ENCODE measurements at regions not wholly inside any gene's neighbourhood (a gene's known extent, or its start where the extent isn't known, plus 50 kb on each side); places are given as distances from the start of the nearest gene placed in this dataset.
"Not testable (repeated sequence)": the region's sequence is repeated elsewhere in the genome, so short reads cannot be mapped to it uniquely, and the experiment has no call there.

DNA sequence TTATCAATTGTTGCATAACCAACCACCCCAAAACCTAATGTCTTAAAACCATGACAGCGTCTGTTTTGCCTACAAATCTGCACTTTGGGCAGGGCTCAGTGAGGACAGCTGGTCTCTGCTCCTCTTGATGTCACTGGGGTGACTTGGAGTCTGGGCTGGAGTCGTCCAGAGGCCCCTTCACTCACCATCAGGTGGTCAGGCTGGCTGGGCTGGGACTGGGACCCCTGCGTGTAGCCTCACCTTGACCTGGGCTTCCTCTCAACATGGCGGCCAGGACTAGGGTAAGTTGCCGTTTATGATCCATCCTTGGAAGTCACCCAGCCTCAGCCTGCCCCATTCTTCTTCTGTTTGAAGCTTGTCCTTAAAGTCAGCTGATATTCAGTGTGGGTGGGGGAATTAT is 116.8 kb upstream of the NKX1-1 start:
- H3K27ac ChIP-seq (ENCODE audit: low read length), result no peak overlapping the region
- no peak for TF ChIP-seq EZH2 (IDR thresholded peaks at IDR 0.05; ENCODE audit: borderline replicate concordance, low read depth, low read length, severe bottlenecking)
- TF ChIP-seq, protein P1, sequence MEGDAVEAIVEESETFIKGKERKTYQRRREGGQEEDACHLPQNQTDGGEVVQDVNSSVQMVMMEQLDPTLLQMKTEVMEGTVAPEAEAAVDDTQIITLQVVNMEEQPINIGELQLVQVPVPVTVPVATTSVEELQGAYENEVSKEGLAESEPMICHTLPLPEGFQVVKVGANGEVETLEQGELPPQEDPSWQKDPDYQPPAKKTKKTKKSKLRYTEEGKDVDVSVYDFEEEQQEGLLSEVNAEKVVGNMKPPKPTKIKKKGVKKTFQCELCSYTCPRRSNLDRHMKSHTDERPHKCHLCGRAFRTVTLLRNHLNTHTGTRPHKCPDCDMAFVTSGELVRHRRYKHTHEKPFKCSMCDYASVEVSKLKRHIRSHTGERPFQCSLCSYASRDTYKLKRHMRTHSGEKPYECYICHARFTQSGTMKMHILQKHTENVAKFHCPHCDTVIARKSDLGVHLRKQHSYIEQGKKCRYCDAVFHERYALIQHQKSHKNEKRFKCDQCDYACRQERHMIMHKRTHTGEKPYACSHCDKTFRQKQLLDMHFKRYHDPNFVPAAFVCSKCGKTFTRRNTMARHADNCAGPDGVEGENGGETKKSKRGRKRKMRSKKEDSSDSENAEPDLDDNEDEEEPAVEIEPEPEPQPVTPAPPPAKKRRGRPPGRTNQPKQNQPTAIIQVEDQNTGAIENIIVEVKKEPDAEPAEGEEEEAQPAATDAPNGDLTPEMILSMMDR (IDR thresholded peaks at IDR 0.05; ENCODE audit: borderline replicate concordance, extremely low read depth, low read length, poor library complexity, severe bottlenecking), result no peak
- H4K20me1 ChIP-seq (ENCODE audit: insufficient read depth, low read length), result no peaks in the 10 kb centered on the region
- no peak for DNase-seq
- no peaks in the 10 kb centered on the region for H3K79me2 ChIP-seq (ENCODE audit: insufficient read depth, low read length)
- no peaks in the 10 kb centered on the region for H3K9me3 ChIP-seq (ENCODE audit: insufficient read depth, low read length, severe bottlenecking)
- H3K27me3 ChIP-seq (ENCODE audit: insufficient read depth, low read length, poor library complexity), result peaks cover 7% of the 10 kb centered on the region
- H3K4me3 ChIP-seq (ENCODE audit: low read depth in 1 of 2, low read length in 2 of 2), result no peak overlapping the region
- H2AFZ ChIP-seq (ENCODE audit: low read depth, low read length), result no peak overlapping the region
- H3K4me2 ChIP-seq (ENCODE audit: insufficient read depth, low read length), result no peak overlapping the region
- H3K9ac ChIP-seq (ENCODE audit: low read depth, low read length), result no peak overlapping the region
- no peaks in the 10 kb centered on the region for H3K36me3 ChIP-seq (ENCODE audit: insufficient read depth, low read length)
- no peak for ATAC-seq (ENCODE audit: insufficient read depth, low read depth)
- H3K4me1 ChIP-seq (ENCODE audit: insufficient read depth, low read length), result no peaks in the 10 kb centered on the region

DNA sequence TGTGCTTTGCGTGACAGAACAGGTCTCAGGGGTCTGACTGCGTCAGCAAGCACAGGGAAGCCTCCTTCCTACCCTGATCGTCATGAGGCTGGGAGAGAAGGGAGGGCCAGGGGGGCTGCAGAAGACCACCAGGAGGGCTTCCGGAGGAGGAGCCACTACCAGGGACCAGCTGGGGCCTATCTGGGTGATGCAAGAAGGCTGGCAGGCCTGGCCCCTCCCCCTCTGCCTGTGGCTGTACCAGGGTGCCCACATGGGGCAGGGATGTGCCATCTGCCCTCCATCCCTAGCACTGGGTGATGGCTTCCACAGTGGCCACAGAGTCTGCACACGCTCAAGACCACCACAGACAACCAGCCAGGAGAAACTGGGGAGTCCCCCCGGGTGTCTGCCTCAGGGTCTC is 116.4 kb upstream of the NKX1-1 start:
- no peak for TF ChIP-seq EZH2 (IDR thresholded peaks at IDR 0.05; ENCODE audit: borderline replicate concordance, low read depth, low read length, severe bottlenecking)
- TF ChIP-seq, protein P1 (IDR thresholded peaks at IDR 0.05; ENCODE audit: borderline replicate concordance, extremely low read depth, low read length, poor library complexity, severe bottlenecking), result no peak
- Histone ChIP-seq H3K27me3 (ENCODE audit: insufficient read depth, low read length, poor library complexity) (peaks cover 4% of the 10 kb centered on the region), H2AFZ (ENCODE audit: low read depth, low read length) (no peak overlapping the region), H3K27ac (ENCODE audit: low read length) (no peak overlapping the region), H3K36me3 (ENCODE audit: insufficient read depth, low read length) (no peaks in the 10 kb centered on the region), H3K4me2 (ENCODE audit: insufficient read depth, low read length) (no peak overlapping the region), H4K20me1 (ENCODE audit: insufficient read depth, low read length) (no peaks in the 10 kb centered on the region), H3K9me3 (ENCODE audit: insufficient read depth, low read length, severe bottlenecking) (no peaks in the 10 kb centered on the region), H3K4me1 (ENCODE audit: insufficient read depth, low read length) (no peaks in the 10 kb centered on the region), H3K79me2 (ENCODE audit: insufficient read depth, low read length) (no peaks in the 10 kb centered on the region), H3K9ac (ENCODE audit: low read depth, low read length) (no peak overlapping the region), H3K4me3 (ENCODE audit: low read depth in 1 of 2, low read length in 2 of 2) (no peak overlapping the region)
- DNase-seq (no peak), ATAC-seq (ENCODE audit: insufficient read depth, low read depth) (no peak)

DNA sequence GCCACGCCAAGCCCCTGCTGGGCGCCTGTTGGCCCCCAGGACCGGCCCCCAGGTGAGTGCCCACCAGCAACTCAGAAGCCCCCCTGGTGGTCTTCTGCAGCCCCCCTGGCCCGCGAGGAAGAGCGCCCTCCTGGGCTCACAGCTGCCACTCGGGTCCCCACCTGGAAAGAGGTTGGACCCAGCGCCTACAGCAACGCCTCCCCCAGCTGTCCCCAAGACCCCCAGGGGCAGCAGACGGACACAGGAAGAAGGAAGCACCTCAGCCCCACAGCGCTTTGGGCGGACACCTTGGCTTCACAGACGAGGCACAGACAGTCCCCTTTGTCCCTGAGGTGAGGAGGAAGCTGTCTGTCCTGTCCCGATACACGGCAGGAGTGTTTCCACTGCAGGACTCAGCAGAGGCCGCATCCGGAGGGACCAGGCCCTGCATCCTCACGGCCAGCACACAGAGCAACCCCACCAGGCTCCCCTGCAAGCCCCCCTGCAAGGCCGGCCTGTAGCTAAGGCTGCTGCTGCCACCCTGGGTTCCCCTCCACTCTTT is 115.6 kb upstream of the NKX1-1 start:
- Histone ChIP-seq H3K4me2 (ENCODE audit: insufficient read depth, low read length) (no peak overlapping the region), H3K27ac (ENCODE audit: low read length) (no peak overlapping the region), H3K4me3 (ENCODE audit: low read depth in 1 of 2, low read length in 2 of 2) (no peak overlapping the region), H2AFZ (ENCODE audit: low read depth, low read length) (no peak overlapping the region), H3K4me1 (ENCODE audit: insufficient read depth, low read length) (no peaks in the 10 kb centered on the region), H3K9me3 (ENCODE audit: insufficient read depth, low read length, severe bottlenecking) (no peaks in the 10 kb centered on the region), H3K36me3 (ENCODE audit: insufficient read depth, low read length) (no peaks in the 10 kb centered on the region), H4K20me1 (ENCODE audit: insufficient read depth, low read length) (no peaks in the 10 kb centered on the region), H3K27me3 (ENCODE audit: insufficient read depth, low read length, poor library complexity) (peaks cover 4% of the 10 kb centered on the region), H3K9ac (ENCODE audit: low read depth, low read length) (no peak overlapping the region), H3K79me2 (ENCODE audit: insufficient read depth, low read length) (no peaks in the 10 kb centered on the region)
- DNase-seq (no peak), ATAC-seq (ENCODE audit: insufficient read depth, low read depth) (no peak)
- TF ChIP-seq, protein P1 (IDR thresholded peaks at IDR 0.05; ENCODE audit: borderline replicate concordance, extremely low read depth, low read length, poor library complexity, severe bottlenecking), result no peak
- TF ChIP-seq EZH2 (IDR thresholded peaks at IDR 0.05; ENCODE audit: borderline replicate concordance, low read depth, low read length, severe bottlenecking), result no peak

DNA sequence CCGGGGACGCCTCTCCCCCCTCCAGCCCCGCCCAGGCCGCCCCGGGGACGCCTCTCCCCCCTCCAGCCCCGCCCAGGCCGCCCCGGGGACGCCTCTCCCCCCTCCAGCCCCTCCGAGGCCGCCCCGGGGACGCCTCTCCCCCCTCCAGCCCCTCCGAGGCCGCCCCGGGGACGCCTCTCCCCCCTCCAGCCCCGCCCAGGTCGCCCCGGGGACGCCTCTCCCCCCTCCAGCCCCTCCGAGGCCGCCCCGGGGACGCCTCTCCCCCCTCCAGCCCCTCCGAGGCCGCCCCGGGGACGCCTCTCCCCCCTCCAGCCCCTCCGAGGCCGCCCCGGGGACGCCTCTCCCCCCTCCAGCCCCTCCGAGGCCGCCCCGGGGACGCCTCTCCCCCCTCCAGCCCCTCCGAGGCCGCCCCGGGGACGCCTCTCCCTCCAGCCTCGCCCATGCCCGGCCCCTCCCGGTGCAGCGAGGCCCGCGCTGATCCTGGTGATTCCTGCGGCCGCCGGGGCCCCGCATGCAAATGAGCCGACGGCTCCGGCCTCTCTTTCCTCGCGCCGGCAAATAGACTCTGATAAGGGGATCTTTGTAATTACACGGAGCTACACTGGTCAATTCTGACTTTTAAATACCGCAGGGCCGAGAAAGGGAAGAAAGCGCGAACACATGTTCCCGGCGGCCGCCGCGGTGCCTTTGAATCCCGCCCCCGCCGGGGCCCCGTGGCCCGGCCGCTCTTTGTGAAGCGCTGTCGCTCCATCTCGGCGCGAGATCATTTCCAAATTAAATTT is 114.7 kb upstream of the NKX1-1 start:
- not testable (repeated sequence) for ATAC-seq (ENCODE audit: insufficient read depth, low read depth); H4K20me1 ChIP-seq (ENCODE audit: insufficient read depth, low read length); H3K9ac ChIP-seq (ENCODE audit: low read depth, low read length); H2AFZ ChIP-seq (ENCODE audit: low read depth, low read length); H3K79me2 ChIP-seq (ENCODE audit: insufficient read depth, low read length); H3K4me3 ChIP-seq (ENCODE audit: low read depth in 1 of 2, low read length in 2 of 2); H3K9me3 ChIP-seq (ENCODE audit: insufficient read depth, low read length, severe bottlenecking); H3K27ac ChIP-seq (ENCODE audit: low read length); H3K4me2 ChIP-seq (ENCODE audit: insufficient read depth, low read length); H3K27me3 ChIP-seq (ENCODE audit: insufficient read depth, low read length, poor library complexity); H3K4me1 ChIP-seq (ENCODE audit: insufficient read depth, low read length); DNase-seq; H3K36me3 ChIP-seq (ENCODE audit: insufficient read depth, low read length)
